ENCODE measurements at regions not wholly inside any gene's neighbourhood (a gene's known extent, or its start where the extent isn't known, plus 50 kb on each side); places are given as distances from the start of the nearest gene placed in this dataset.

DNA sequence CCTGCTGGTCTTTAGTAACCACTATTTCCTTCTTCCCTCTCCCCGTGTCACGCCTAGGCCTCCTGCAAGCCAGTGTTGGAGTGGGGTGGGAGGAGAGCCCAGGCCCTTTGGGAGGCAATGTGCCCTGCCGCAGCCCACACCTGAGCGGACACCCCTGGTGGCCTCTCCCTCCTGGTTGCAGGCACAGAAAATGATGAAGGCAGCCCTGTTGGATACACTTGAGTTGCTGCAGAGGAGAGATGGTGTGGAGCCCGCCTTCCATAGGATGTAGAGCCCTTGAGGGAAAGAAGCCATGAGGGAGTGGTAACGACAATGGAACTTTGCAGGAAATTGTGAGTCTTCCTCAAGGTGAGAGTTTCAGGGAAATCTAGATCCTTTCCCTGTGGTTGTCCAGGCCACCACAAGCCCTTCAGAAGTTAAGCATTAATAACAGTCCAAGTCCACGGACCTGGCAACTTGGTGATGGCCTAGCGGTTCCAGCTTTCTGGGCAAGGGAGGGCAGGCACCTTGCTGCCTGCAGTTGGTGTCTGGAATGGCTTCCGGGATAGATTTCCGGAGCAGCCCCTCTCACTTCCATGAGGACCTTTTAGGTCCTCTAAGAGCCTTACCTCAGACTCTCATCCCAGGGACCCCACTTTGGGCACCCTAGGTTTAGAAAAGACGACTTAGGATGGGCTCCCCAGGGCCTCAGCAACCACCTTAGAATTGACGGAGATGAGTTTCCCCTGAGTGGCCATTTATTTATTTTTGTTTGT, 67.3 kb upstream of the NXT1 start:
- no peaks in the 10 kb centered on the region for H4K20me1 ChIP-seq (ENCODE audit: insufficient read depth, low read length)
- no peak overlapping the region for H3K4me2 ChIP-seq (ENCODE audit: low read length)
- no peaks in the 10 kb centered on the region for H3K4me1 ChIP-seq (ENCODE audit: low read length)
- H3K36me3 ChIP-seq (replicated peaks; ENCODE audit: low read depth, low read length): no peaks in the 10 kb centered on the region
- H3K9me3 ChIP-seq (ENCODE audit: insufficient read depth, low read length): no peaks in the 10 kb centered on the region
- H3K27me3 ChIP-seq (ENCODE audit: low read depth, low read length): peaks cover 10% of the 10 kb centered on the region
- H3K4me3 ChIP-seq (ENCODE audit: low read length): no peak overlapping the region
- H3K27ac ChIP-seq (ENCODE audit: low read length): no peak overlapping the region
- H3K9ac ChIP-seq (ENCODE audit: low read length): no peak overlapping the region
- no peak overlapping the region for H2AFZ ChIP-seq (ENCODE audit: low read depth, low read length)
- TF ChIP-seq, protein P1, sequence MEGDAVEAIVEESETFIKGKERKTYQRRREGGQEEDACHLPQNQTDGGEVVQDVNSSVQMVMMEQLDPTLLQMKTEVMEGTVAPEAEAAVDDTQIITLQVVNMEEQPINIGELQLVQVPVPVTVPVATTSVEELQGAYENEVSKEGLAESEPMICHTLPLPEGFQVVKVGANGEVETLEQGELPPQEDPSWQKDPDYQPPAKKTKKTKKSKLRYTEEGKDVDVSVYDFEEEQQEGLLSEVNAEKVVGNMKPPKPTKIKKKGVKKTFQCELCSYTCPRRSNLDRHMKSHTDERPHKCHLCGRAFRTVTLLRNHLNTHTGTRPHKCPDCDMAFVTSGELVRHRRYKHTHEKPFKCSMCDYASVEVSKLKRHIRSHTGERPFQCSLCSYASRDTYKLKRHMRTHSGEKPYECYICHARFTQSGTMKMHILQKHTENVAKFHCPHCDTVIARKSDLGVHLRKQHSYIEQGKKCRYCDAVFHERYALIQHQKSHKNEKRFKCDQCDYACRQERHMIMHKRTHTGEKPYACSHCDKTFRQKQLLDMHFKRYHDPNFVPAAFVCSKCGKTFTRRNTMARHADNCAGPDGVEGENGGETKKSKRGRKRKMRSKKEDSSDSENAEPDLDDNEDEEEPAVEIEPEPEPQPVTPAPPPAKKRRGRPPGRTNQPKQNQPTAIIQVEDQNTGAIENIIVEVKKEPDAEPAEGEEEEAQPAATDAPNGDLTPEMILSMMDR (IDR thresholded peaks at IDR 0.05; ENCODE audit: low read depth, low read length): no peak
- no peak for TF ChIP-seq EZH2phosphoT487 (IDR thresholded peaks at IDR 0.05; ENCODE audit: low read depth)
- no peaks in the 10 kb centered on the region for H3K79me2 ChIP-seq (ENCODE audit: low read length)

DNA sequence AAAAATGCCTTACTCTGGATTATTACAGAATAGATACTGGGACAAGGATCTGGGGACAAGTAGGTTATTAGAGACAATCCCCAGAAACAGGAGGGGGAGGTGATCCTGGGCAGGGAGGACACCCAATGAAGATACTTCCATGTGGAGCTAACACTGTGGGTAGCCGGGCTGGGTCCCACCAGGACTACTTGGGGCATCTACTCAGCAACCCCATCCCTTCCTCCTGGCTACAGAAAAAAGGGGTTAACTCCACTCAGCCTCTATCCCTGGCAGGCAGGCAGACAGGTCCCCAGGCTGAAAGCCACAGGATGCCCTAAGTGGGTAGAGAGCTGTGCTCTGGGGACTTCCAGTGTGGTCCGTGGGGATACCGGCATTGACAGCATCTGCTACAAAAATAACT, 68.0 kb upstream of the NXT1 start:
- Histone ChIP-seq H3K4me2 (ENCODE audit: low read length) (no peak overlapping the region), H3K79me2 (ENCODE audit: low read length) (no peaks in the 10 kb centered on the region), H3K9ac (ENCODE audit: low read length) (no peak overlapping the region), H3K4me3 (ENCODE audit: low read length) (no peak overlapping the region), H3K4me1 (ENCODE audit: low read length) (no peaks in the 10 kb centered on the region), H3K27ac (ENCODE audit: low read length) (no peak overlapping the region), H2AFZ (ENCODE audit: low read depth, low read length) (no peak overlapping the region), H3K27me3 (ENCODE audit: low read depth, low read length) (peaks cover 10% of the 10 kb centered on the region), H3K36me3 (replicated peaks; ENCODE audit: low read depth, low read length) (no peaks in the 10 kb centered on the region), H3K9me3 (ENCODE audit: insufficient read depth, low read length) (no peaks in the 10 kb centered on the region), H4K20me1 (ENCODE audit: insufficient read depth, low read length) (no peaks in the 10 kb centered on the region)
- no peak for TF ChIP-seq EZH2phosphoT487 (IDR thresholded peaks at IDR 0.05; ENCODE audit: low read depth)
- TF ChIP-seq, protein P1 (IDR thresholded peaks at IDR 0.05; ENCODE audit: low read depth, low read length): no peak

DNA sequence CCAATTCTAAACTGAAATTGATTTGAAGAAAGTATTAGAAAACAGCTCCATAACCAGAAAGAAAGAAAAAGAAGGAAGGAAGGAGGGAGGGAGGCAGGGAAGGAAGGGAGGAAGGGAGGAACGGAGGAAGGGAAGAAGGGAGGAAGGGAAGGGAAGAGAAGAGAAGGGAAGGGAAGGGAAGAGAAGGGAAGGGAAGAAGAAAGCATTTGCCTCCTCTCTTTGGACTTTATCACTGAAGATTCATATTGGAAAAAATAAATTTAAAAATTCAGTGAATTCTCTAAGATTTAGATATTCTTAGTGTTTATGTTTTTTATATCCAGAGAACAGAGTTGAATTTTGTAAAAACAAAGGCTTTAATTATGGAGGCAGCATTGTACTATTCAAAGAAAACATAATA, 68.5 kb upstream of the NXT1 start:
- H3K79me2 ChIP-seq (ENCODE audit: low read length): no peaks in the 10 kb centered on the region
- H3K27ac ChIP-seq (ENCODE audit: low read length): no peak overlapping the region
- H3K9me3 ChIP-seq (ENCODE audit: insufficient read depth, low read length): no peaks in the 10 kb centered on the region
- peaks cover 12% of the 10 kb centered on the region for H3K27me3 ChIP-seq (ENCODE audit: low read depth, low read length)
- no peaks in the 10 kb centered on the region for H3K4me1 ChIP-seq (ENCODE audit: low read length)
- H3K36me3 ChIP-seq (replicated peaks; ENCODE audit: low read depth, low read length): no peaks in the 10 kb centered on the region
- no peak overlapping the region for H3K4me2 ChIP-seq (ENCODE audit: low read length)
- H3K4me3 ChIP-seq (ENCODE audit: low read length): no peak overlapping the region
- no peak overlapping the region for H2AFZ ChIP-seq (ENCODE audit: low read depth, low read length)
- no peak overlapping the region for H3K9ac ChIP-seq (ENCODE audit: low read length)
- TF ChIP-seq, protein P1 (IDR thresholded peaks at IDR 0.05; ENCODE audit: low read depth, low read length): no peak
- no peak for TF ChIP-seq EZH2phosphoT487 (IDR thresholded peaks at IDR 0.05; ENCODE audit: low read depth)
- no peaks in the 10 kb centered on the region for H4K20me1 ChIP-seq (ENCODE audit: insufficient read depth, low read length)

DNA sequence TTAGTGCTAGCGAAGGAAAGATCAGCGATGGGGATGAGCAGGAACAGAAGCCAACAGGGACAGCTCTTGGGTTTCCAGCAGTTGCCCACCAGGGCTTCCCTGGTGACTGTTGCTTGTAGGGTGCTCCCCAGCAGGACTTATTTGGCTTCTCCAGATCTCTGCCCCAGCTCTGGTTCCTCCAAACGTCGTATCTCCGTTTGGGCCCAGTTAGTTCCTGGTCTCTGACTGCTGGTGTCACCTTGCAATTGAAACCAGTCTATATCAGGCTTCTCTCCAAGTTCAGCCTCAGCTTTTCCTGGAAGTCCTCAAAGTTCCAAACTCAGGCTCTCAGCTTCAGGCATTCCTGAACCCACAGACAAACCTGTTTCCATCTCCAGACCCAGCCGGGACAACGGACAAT, 70.8 kb upstream of the NXT1 start:
- H3K9me3 ChIP-seq (ENCODE audit: insufficient read depth, low read length): no peaks in the 10 kb centered on the region
- H2AFZ ChIP-seq (ENCODE audit: low read depth, low read length): no peak overlapping the region
- no peak overlapping the region for H3K4me2 ChIP-seq (ENCODE audit: low read length)
- H3K79me2 ChIP-seq (ENCODE audit: low read length): no peaks in the 10 kb centered on the region
- no peak overlapping the region for H3K27ac ChIP-seq (ENCODE audit: low read length)
- H3K4me1 ChIP-seq (ENCODE audit: low read length): no peaks in the 10 kb centered on the region
- no peaks in the 10 kb centered on the region for H3K36me3 ChIP-seq (replicated peaks; ENCODE audit: low read depth, low read length)
- H3K27me3 ChIP-seq (ENCODE audit: low read depth, low read length): peaks cover 26% of the 10 kb centered on the region
- TF ChIP-seq, protein P1 (IDR thresholded peaks at IDR 0.05; ENCODE audit: low read depth, low read length): no peak
- no peak for TF ChIP-seq EZH2phosphoT487 (IDR thresholded peaks at IDR 0.05; ENCODE audit: low read depth)
- no peaks in the 10 kb centered on the region for H4K20me1 ChIP-seq (ENCODE audit: insufficient read depth, low read length)
- H3K9ac ChIP-seq (ENCODE audit: low read length): no peak overlapping the region
- no peak overlapping the region for H3K4me3 ChIP-seq (ENCODE audit: low read length)
